ENCODE measurements at regions not wholly inside any gene's neighbourhood (a gene's known extent, or its start where the extent isn't known, plus 50 kb on each side); places are given as distances from the start of the nearest gene placed in this dataset.

DNA sequence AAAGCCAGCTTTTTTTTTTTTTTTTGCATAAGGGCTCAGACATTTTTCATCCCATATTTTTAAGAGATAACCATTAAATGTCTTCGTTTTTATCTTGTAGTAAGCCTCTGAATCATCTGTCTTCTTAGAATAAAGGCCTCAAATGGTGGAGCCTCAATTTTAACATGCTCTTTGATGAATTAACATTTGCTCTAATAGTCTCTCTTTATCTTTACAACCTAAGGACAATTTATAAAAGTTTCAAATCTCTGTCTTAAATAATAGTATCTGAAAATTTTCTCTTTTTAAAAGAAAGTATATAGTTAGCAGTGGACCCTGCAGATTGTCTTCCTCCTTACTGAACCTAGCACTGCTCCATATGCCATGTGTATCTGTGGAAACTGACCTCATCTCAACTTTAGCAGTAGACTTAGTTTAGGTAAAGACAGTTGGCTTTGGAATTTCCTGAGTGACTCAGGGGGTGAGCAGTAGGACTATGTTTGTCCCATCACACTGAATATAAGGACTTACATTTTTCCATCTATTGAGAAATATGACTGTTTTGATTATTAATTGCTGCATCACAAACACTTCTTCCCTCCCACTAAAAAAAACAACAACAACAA is 1658.0 kb downstream of the STIM2 start:
- no peak for DNase-seq (ENCODE audit: low read depth, low spot score)
- Histone ChIP-seq H3K4me3 (ENCODE audit: insufficient read length, low read depth) (no peak overlapping the region), H3K4me1 (ENCODE audit: insufficient read depth, insufficient read length) (no peaks in the 10 kb centered on the region), H3K27me3 (ENCODE audit: insufficient read depth, insufficient read length) (no peaks in the 10 kb centered on the region), H3K36me3 (ENCODE audit: insufficient read depth, insufficient read length, low read length) (no peaks in the 10 kb centered on the region), H3K9ac (ENCODE audit: insufficient read length, low read depth) (no peak overlapping the region), H3K9me3 (ENCODE audit: insufficient read depth, low read length) (no peaks in the 10 kb centered on the region; the same call in 1 of the 2 replicates)
- no peak for TF ChIP-seq YY1 (IDR thresholded peaks at IDR 0.05; ENCODE audit: insufficient read depth, insufficient read length)
- no peak for TF ChIP-seq ZNF274 (IDR thresholded peaks at IDR 0.05; ENCODE audit: low read depth, low read length)
- TF ChIP-seq SUZ12 (IDR thresholded peaks at IDR 0.05; ENCODE audit: extremely low read depth, insufficient read depth, insufficient read length), result no peak

DNA sequence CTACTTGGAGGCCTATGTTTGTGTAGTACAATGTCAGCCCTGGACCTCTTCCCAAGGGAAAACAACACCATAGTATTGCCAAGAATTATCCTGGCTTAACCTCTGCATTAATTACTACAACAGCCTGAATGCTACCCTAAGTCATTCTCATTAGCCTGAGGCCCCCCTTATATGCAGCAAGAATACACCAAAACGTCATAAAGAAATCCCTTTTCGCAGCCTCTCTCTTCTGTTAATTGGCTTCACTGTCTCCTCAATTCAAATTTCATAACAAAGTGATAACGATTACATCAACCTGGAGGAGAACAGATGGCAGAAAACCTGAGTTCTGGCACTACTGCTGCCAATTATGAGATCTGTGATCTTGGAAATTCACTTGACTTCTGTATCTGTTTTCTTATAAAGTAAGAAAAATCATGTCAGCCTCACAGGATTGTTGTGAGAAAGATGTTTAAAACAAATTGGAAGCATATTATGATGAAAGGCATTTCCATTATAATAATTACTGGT is 1663.1 kb downstream of the STIM2 start:
- no peak for DNase-seq (ENCODE audit: low read depth, low spot score)
- TF ChIP-seq ZNF274 (IDR thresholded peaks at IDR 0.05; ENCODE audit: low read depth, low read length), result no peak
- no peak for TF ChIP-seq YY1 (IDR thresholded peaks at IDR 0.05; ENCODE audit: insufficient read depth, insufficient read length)
- TF ChIP-seq SUZ12 (IDR thresholded peaks at IDR 0.05; ENCODE audit: extremely low read depth, insufficient read depth, insufficient read length), result no peak
- Histone ChIP-seq H3K9me3 (ENCODE audit: insufficient read depth, low read length) (no peaks in the 10 kb centered on the region), H3K36me3 (ENCODE audit: insufficient read depth, insufficient read length, low read length) (no peaks in the 10 kb centered on the region), H3K4me1 (ENCODE audit: insufficient read depth, insufficient read length) (no peaks in the 10 kb centered on the region), H3K9ac (ENCODE audit: insufficient read length, low read depth) (no peak overlapping the region), H3K27me3 (ENCODE audit: insufficient read depth, insufficient read length) (no peaks in the 10 kb centered on the region), H3K4me3 (ENCODE audit: insufficient read length, low read depth) (no peak overlapping the region)

DNA sequence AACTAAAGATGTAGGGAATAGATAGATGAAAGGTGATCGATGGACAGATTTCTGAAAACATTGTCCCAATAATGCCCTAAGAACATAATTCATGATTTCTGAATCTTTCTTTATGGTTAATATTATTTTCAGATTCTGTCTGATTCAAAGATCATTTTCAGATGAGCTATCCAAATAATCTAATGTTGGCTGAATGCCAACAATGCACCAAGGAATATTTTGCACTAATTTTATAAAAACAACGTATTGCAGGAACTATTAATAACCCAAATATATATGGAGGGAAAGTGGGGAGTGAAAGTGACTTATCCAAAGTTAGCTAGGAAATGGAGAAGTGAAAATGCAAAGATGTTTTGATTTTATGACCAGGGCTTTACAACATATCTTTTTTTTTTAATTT is 1675.5 kb downstream of the STIM2 start:
- DNase-seq (ENCODE audit: low read depth, low spot score), result no peak
- Histone ChIP-seq H3K4me3 (ENCODE audit: insufficient read length, low read depth) (no peak overlapping the region), H3K4me1 (ENCODE audit: insufficient read depth, insufficient read length) (no peaks in the 10 kb centered on the region), H3K27me3 (ENCODE audit: insufficient read depth, insufficient read length) (no peaks in the 10 kb centered on the region), H3K9ac (ENCODE audit: insufficient read length, low read depth) (no peak overlapping the region), H3K36me3 (ENCODE audit: insufficient read depth, insufficient read length, low read length) (no peaks in the 10 kb centered on the region), H3K9me3 (ENCODE audit: insufficient read depth, low read length) (no peaks in the 10 kb centered on the region)
- TF ChIP-seq YY1 (IDR thresholded peaks at IDR 0.05; ENCODE audit: insufficient read depth, insufficient read length) (no peak), SUZ12 (IDR thresholded peaks at IDR 0.05; ENCODE audit: extremely low read depth, insufficient read depth, insufficient read length) (no peak), ZNF274 (IDR thresholded peaks at IDR 0.05; ENCODE audit: low read depth, low read length) (no peak)

DNA sequence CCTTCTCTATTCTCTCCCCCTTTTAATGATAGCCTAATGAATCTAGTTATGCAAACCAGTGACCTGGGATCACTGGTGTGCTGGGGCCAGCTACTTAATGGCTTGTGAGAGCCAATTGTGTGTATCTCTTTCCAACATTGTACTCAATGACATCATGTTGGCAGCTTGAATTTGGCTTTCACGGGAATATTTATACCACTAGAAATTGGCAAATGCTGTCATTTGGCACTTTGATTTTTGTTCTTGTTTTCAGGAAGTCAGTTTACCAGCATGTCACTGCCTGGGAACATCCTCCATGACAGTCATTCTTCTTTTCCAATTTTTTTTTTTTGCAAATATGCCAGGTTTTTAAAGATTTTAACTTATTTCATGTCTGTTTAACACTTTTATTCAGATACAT is 1685.3 kb downstream of the STIM2 start:
- DNase-seq (ENCODE audit: low read depth, low spot score), result no peak
- no peaks in the 10 kb centered on the region for H3K27me3 ChIP-seq (ENCODE audit: insufficient read depth, insufficient read length)
- H3K4me3 ChIP-seq (ENCODE audit: insufficient read length, low read depth), result no peak overlapping the region
- no peaks in the 10 kb centered on the region for H3K4me1 ChIP-seq (ENCODE audit: insufficient read depth, insufficient read length)
- no peaks in the 10 kb centered on the region for H3K36me3 ChIP-seq (ENCODE audit: insufficient read depth, insufficient read length, low read length)
- H3K9ac ChIP-seq (ENCODE audit: insufficient read length, low read depth), result no peak overlapping the region
- H3K9me3 ChIP-seq (ENCODE audit: insufficient read depth, low read length), result no peaks in the 10 kb centered on the region
- no peak for TF ChIP-seq SUZ12 (IDR thresholded peaks at IDR 0.05; ENCODE audit: extremely low read depth, insufficient read depth, insufficient read length)
- no peak for TF ChIP-seq ZNF274 (IDR thresholded peaks at IDR 0.05; ENCODE audit: low read depth, low read length)
- TF ChIP-seq YY1 (IDR thresholded peaks at IDR 0.05; ENCODE audit: insufficient read depth, insufficient read length), result no peak

DNA sequence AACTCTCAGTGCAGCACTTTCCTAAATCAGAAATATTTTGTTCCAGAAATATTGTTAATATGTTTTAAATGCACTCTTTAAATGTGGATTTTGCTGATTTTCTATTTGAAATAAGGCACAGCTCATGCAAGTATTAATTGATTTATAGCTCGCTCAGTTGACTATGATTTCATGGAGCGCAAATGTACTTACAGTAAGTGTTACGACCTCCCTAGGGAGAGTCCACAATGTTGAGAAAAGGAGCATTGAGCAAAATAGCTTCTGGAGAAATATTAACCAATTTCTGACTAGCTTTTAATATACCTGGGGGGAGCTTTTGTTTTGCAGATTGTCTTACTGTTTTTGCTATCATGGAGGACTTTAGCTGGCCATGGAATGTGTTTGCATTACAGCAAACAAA is 1687.5 kb downstream of the STIM2 start:
- H3K9ac ChIP-seq (ENCODE audit: insufficient read length, low read depth), result no peak overlapping the region
- no peaks in the 10 kb centered on the region; the same call in 1 of the 2 replicates for H3K9me3 ChIP-seq (ENCODE audit: insufficient read depth, low read length)
- no peak overlapping the region for H3K4me3 ChIP-seq (ENCODE audit: insufficient read length, low read depth)
- no peaks in the 10 kb centered on the region for H3K4me1 ChIP-seq (ENCODE audit: insufficient read depth, insufficient read length)
- no peak for DNase-seq (ENCODE audit: low read depth, low spot score)
- TF ChIP-seq YY1 (IDR thresholded peaks at IDR 0.05; ENCODE audit: insufficient read depth, insufficient read length) (no peak), SUZ12 (IDR thresholded peaks at IDR 0.05; ENCODE audit: extremely low read depth, insufficient read depth, insufficient read length) (no peak), ZNF274 (IDR thresholded peaks at IDR 0.05; ENCODE audit: low read depth, low read length) (no peak)
- no peaks in the 10 kb centered on the region for H3K27me3 ChIP-seq (ENCODE audit: insufficient read depth, insufficient read length)
- H3K36me3 ChIP-seq (ENCODE audit: insufficient read depth, insufficient read length, low read length), result no peaks in the 10 kb centered on the region

DNA sequence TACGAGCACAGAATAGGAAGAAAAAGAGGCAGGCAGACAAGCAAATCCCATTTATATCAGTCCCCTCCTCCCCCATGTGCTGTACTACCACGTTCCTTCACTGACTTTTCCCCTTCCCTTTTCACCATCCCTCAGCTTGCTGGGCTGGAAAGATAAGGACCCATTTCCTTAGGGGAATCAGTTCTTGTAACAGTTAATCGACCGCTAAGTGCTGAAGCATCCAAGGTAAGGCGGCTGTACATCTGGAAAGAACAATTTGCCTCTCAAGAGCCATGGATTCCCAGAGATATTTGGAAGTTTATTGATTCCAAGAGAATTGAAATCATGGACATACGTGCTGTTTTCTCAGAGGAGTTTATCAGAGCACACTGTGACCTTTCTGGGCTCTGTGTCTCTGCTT is 1688.0 kb downstream of the STIM2 start:
- no peak for TF ChIP-seq YY1 (IDR thresholded peaks at IDR 0.05; ENCODE audit: insufficient read depth, insufficient read length)
- no peak for TF ChIP-seq ZNF274 (IDR thresholded peaks at IDR 0.05; ENCODE audit: low read depth, low read length)
- no peak for TF ChIP-seq SUZ12 (IDR thresholded peaks at IDR 0.05; ENCODE audit: extremely low read depth, insufficient read depth, insufficient read length)
- Histone ChIP-seq H3K4me3 (ENCODE audit: insufficient read length, low read depth) (no peak overlapping the region), H3K4me1 (ENCODE audit: insufficient read depth, insufficient read length) (no peaks in the 10 kb centered on the region), H3K36me3 (ENCODE audit: insufficient read depth, insufficient read length, low read length) (no peaks in the 10 kb centered on the region), H3K27me3 (ENCODE audit: insufficient read depth, insufficient read length) (no peaks in the 10 kb centered on the region), H3K9me3 (ENCODE audit: insufficient read depth, low read length) (no peaks in the 10 kb centered on the region; the same call in 1 of the 2 replicates), H3K9ac (ENCODE audit: insufficient read length, low read depth) (no peak overlapping the region)
- DNase-seq (ENCODE audit: low read depth, low spot score), result no peak

DNA sequence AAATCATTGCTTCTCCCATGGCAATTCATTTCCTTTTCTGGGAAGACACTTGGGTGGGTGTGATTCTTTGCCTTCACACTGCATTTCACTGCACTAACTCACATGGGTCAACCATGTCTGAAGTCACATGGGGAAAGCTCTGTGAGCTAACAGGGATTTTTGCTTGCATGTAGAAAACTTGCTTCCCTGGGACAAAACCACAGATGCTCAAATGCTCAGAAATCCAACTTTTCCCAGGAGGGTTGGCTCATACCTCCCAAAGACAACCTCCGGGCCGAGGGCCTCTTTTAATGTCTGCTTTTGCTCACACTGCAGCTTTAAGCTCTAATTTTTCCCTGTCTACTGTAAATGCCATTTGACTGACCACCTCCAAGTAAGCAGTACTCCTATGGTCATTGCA is 1695.2 kb downstream of the STIM2 start:
- no peak for TF ChIP-seq YY1 (IDR thresholded peaks at IDR 0.05; ENCODE audit: insufficient read depth, insufficient read length)
- no peak for TF ChIP-seq ZNF274 (IDR thresholded peaks at IDR 0.05; ENCODE audit: low read depth, low read length)
- no peak for TF ChIP-seq SUZ12 (IDR thresholded peaks at IDR 0.05; ENCODE audit: extremely low read depth, insufficient read depth, insufficient read length)
- Histone ChIP-seq H3K4me1 (ENCODE audit: insufficient read depth, insufficient read length) (no peaks in the 10 kb centered on the region), H3K36me3 (ENCODE audit: insufficient read depth, insufficient read length, low read length) (no peaks in the 10 kb centered on the region), H3K4me3 (ENCODE audit: insufficient read length, low read depth) (no peak overlapping the region), H3K27me3 (ENCODE audit: insufficient read depth, insufficient read length) (no peaks in the 10 kb centered on the region), H3K9me3 (ENCODE audit: insufficient read depth, low read length) (no peaks in the 10 kb centered on the region; the same call in 1 of the 2 replicates), H3K9ac (ENCODE audit: insufficient read length, low read depth) (no peak overlapping the region)
- no peak for DNase-seq (ENCODE audit: low read depth, low spot score)

All from NT2/D1 (cell line).